Left forelimb (tissue), 1 donor: ENCODE measurements at regions not wholly inside any gene's neighbourhood (a gene's known extent, or its start where the extent isn't known, plus 50 kb on each side); places are given as distances from the start of the nearest gene placed in this dataset.

Experiments used
- DNase-seq: peaks from one replicate; pipeline ENCODE4 v3.0.0-alpha.2; 2018; ENCODE audit warnings: low spot score

DNA sequence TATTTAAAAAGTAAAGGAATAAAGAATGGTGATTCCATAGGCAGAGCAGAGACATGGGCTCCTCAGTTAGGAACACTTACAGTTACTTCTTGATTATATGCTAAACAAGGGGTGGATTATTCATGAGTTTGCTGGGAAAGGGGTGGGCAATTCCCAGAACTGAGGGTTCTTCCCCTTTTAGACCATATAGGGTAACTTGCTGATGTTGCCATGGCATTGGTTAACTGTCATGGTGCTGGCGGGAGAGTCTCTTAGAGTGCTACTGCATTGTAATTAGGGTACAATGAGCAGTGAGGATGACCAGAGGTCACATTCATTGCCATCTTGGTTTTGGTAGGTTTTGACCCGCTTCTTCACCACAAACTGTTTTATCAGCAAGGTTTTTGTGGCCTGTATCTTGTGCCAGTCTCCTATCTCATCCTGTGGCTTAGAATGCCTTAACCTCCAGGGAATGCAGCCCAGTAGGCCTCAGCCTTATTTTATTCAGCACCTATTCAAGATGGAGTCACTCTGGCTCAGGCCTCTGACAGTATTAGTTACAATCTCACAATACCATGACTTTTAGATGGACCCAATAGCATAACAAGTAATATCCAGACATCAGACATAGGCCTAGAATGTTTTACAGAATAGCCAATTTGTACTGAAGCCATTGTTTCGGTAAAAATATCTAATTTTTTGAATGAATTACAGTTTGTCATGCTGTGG is 106.8 kb downstream of the ZBTB18 start:
- no peak for DNase-seq

DNA sequence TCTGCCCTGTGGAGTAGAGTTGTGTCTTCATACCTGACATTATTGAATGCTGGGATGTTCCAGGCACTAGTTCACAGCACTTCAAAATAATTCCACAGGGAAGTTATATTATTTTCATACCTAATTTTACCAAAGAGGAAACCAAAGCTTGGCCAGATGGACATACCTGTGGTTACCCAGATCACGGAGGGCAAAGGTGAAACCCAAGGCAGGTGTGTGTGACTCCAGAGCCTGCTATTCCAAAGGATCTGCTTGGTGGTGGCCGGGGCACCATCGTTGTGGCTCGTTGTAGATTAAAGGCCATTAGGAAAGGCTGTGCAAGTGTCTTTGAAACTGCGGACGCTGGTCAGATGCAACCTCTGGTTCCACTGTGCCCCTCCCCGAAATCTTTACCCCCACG is 108.6 kb downstream of the ZBTB18 start:
- DNase-seq, result no peak

DNA sequence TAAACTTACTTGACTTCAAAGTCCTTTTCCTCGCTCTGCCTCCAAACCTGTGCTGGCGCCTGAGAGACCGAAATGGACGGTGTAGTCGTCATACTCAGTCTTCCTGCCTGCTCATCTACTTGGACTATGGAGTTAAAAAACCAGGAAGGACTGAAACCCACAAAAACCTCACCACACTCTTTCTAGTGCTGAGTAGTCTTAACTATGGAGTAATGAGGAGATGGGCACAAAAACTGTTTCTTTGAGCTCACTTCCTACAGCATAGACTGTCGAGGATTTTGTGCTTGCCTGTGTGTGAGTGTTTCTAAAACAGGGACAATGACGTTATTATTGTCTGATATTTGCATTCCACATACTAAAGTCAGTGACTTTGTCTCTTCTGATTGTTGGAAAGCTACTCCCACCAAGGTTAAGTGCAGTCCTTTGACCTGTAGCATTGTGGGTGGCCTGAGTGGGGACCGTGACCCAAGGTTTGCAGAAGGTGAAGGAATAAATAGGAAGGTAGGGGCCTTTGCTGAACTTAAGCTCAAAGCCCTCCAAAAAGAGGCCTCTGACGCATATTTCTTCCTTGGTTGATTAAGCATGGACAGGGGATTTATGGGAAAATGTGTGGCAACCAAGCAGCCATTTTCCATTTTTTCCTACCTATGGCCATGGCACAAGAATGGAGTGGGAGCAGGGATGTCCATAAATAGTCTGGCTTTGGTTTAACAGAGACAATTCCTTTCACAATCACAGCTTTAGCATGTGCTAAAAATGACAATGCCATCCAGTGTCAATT is 109.6 kb downstream of the ZBTB18 start:
- no peak for DNase-seq

GRCh38 chr1:244161236-244161510 is 110.1 kb downstream of the ZBTB18 start:
- DNase-seq, result no peak

DNA sequence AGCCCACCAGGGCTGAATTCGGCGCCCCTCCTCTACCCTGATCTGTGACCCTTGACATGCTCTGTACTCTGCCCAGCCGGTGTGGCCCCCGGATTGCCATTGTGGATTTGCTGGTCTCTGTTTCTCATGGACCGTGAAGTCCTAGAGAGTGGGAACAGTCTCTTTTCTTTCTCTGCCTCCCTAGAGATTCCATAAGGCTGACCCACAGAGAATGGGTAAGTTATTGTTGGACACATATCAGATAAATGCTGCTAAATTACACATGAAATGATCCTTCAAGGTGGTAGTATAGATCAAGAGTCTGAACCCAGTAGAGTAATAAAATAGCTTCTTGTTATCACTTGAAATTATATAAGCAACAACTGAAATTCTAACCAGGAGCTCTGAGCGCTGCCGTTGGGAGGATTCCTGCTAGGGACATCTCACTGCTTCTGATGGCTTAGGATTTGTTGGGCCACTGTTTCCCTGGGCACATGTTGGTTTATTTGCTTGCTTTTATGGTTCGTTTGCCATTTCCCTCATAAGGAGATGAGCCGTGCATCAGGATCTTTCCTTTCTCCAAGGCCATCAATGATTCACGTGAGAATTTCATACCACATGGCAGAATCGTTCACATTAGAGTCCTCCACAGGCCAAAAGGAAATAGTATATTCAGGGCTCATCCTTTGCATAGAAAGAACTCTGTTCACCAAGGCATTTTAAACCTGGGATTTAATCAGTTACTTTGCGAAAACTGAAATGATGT is 111.9 kb downstream of the ZBTB18 start:
- no peak for DNase-seq

DNA sequence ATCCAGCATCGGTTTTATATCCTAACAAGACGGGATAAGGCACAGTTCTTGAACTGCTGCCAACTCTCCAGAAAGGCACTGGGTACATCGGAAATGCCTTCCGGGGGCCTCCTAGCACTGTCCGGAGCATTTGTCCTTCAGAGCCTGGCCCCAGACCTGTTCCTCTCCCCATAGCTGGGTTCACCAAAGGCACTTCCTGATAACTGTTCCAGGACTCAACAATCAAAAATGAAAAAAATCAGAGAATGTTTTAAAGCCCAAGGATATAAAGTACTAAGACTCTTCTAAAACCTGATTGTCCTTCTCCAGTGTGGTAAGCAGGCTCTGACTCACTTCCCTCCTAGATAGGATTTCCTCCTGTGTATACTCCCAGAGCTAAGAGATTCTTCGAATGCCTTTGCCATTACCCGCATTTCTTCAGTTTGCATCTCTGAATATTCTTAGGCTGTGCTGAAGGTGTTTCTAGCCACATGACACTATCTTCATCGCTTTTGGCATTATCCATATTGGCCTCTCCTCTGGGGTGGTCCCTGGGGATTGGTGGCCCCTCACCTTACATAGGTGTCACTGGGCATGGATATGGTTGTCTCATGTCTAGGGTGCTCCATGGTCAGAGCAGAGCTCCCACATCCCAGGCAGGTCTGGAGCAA is 112.9 kb downstream of the ZBTB18 start:
- no peak for DNase-seq

DNA sequence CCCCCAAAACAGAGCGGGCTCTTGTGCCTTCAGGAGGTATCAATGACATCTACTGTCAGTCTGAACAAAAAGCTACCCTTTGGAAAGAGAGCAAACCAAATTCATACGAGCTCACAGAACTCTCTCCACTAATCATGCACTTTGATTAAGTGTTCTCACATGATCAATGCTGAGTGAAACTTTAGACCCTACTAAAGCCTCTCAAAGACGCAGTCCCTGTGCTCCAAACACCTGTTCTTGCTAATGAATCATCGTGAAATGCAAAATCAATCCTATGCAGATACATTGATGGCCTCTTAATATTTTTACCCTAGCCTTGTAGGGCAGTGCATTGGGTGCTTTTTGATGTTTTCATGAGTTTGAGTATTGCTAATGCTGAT is 113.4 kb downstream of the ZBTB18 start:
- no peak for DNase-seq

- no peak for DNase-seq
These were observed 113.9 kb downstream of the ZBTB18 start for GRCh38 chr1:244165021-244165420.

- no peak for DNase-seq
These were observed 114.6 kb downstream of the ZBTB18 start for GRCh38 chr1:244165701-244166100.

- DNase-seq, result no peak
These were observed 120.3 kb downstream of the ZBTB18 start for GRCh38 chr1:244171241-244171985.

DNA sequence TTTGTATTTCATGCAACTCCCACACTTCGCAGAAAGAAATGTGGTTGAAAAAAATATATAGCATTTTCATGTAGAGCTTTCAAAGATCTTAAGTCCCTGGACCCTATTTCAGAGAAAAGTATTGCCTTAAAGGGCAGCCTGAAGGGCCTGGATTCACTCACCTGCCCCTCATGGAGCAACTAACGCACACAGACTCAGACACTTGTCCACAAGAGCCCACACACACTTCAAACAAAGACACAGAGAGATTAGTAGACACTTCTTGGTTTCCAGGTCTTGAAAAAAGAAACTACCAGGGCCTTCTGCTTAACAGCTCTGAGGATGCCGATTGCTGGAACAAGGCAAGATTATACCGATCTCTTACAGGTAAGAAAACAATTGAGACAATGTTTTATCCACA is 122.2 kb downstream of the ZBTB18 start:
- no peak for DNase-seq

DNA sequence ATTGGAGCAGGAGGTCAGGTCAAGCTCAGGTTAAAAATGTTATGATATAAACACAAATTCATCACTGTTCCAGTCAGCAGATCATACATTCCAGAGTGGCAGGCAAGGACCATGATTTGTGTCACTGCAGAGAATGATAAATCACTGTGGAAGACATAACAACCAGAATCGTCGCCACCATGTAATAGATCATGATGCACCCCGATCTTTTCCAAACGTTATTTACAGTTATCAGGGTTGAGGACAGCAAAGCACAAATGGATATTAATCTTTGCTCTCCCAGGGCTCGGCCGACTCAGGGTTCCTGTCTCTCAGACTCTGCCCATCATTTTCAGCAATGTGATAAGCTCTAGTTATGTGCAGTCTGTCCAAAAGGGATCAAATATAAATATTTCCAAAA is 122.7 kb downstream of the ZBTB18 start:
- DNase-seq, result no peak

DNA sequence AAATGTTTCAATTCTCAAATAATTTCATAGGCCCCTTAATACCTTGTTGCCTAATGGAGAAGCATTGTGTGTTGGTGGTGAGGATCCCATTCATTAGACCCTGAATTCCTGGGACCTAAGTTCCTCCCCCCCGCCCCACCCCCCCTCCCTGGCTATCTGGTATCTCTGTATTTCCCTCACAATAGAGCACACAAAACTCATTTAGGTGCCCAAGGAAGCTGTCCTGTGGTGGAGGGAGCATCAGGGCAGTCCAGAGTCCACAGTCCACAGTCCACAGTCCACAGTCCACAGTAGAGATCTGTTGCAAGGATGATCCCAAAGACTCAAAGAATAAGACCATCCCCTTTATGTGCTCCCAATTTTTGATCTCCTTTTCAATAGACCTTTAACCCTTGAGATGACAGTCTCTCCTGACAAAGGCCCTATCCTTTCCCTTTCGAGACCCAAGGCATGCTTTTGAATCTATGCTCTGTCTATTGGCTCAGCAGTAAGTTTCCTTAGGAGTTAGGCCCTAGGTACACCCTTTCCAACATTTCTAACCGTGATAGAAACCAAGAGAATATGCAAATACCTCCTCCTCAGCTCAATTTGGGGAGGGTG is 123.9 kb downstream of the ZBTB18 start:
- no peak for DNase-seq

DNA sequence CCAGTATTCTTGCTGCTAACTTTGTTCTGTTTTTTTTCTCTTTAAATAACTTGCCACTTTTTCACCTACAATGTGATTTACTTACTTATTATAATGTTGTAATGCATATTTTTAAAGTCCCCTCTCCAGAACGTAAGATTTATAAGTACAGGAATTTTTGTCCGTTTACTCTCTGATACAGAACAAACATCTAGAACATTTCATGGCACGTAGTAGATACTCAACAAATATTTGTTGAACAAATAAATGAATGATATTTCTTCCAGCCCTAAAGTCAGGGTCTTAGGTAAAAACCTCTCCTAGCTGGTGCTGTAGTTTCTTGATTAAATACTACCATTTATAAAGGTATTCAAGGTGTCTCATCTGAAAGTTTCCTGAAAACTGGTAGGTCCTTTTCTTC is 125.1 kb downstream of the ZBTB18 start:
- no peak for DNase-seq

DNA sequence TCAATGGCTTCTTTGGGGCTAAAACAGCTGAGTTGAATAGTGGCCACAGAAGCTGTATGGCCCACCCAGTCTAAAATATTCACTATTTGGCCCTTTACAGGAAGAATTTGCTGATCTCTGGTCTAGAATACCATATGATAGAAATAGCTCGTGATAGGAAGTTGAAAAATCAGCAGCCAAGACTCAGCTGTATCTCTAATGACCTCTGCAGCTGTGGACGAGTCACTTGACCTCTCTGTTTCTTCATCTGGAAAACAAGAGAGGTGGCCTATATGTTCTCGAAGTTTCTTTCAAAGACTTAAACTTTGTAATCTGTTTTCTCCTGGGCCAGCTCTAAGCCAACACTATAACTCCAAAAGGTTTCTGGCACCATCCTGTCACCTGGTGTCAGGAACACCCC is 129.2 kb downstream of the ZBTB18 start:
- no peak for DNase-seq

GRCh38 chr1:244181867-244182266 is 130.8 kb downstream of the ZBTB18 start:
- no peak for DNase-seq

DNA sequence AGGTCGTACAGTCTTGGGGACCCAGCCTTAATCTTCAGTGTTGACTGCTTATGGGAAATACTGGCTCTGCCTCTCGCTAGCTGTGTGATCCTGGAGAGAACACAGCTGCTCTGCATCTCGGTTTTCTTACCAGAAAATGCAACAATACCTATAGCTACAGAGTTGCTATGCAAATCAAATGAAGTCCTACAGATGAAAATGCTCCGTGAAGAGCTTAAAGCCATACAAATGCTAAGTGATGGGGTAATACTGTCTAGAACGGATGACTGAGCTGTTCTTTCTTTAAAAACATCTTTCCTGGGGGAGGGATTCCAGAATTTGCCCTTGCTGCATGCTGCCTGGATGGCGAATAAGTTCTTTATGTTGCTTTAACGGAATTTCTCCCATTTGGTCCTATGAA is 132.0 kb downstream of the ZBTB18 start:
- no peak for DNase-seq

DNA sequence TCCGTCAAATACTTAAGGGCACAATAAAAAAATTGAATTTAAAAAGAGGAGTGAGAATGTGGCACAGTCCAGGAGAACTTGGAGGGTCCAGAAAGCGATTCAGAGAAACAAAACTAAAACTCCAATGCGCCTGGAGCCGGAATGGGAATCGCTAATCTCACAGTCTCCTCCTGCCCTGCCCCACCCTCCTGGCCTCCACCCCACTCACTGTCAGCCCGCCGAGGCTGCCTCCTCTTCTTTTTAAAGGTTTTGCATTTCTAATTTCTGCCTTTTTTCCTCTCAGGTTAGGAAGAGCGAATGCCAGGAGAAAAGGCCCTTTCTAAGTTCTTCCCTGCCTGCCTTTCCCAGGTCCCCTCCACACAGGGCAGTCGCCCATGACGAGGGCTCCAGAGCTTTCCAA is 135.3 kb downstream of the ZBTB18 start:
- no peak for DNase-seq

- no peak for DNase-seq
These were observed 136.2 kb downstream of the ZBTB18 start for GRCh38 chr1:244187310-244187709.

- no peak for DNase-seq
These were observed 140.5 kb downstream of the ZBTB18 start for GRCh38 chr1:244191581-244191980.

DNA sequence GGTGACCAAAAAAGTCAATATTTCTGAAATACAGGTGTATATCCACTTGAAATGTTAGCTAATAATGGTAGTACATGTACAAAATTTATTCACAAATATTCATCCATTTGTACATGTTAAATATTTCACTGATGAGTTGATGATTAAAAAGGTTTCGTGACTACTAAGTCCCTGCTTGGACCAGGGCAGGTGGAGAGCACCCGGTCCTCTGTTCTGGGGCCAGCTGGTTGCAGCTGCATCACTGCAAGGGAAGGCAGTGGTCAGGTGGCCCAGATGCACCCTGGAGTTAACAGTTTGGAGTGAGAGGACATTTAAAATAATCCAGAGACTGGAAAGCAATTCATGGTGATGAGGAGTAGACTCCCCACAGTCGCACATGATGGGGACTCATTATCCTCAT is 141.2 kb downstream of the ZBTB18 start:
- no peak for DNase-seq
